HG03025 (cell line): ENCODE measurements at regions not wholly inside any gene's neighbourhood (a gene's known extent, or its start where the extent isn't known, plus 50 kb on each side); places are given as distances from the start of the nearest gene placed in this dataset.
A peak's percentile ranks its signal among the peaks of the same experiment; 100 is the strongest.
"Not testable (repeated sequence)": the region's sequence is repeated elsewhere in the genome, so short reads cannot be mapped to it uniquely, and the experiment has no call there.

Source experiments
- ATAC-seq: cut with Tn5 transposase; IDR thresholded peaks from one replicate; pipeline ENCODE4 v1.9.1; 2021; ENCODE audit warnings: mild to moderate bottlenecking, moderate library complexity; ENCODE audit not compliant: unreplicated experiment, low FRiP score

- ATAC-seq = no peak
Observed at GRCh38 chr1:117752661-117753060, 146.8 kb downstream of the TENT5C start.

- ATAC-seq = no peak
Observed at GRCh38 chr1:117753232-117753631, 147.4 kb downstream of the TENT5C start.

- ATAC-seq = no peak
Observed at GRCh38 chr1:117753652-117754051, 147.8 kb downstream of the TENT5C start.

- no peak for ATAC-seq
Observed at GRCh38 chr1:117754061-117754969, 148.5 kb downstream of the TENT5C start.

- ATAC-seq = no peak
Observed at GRCh38 chr1:117757668-117758067, 151.8 kb downstream of the TENT5C start.

- peak; percentile 72 for ATAC-seq
Observed at GRCh38 chr1:117758444-117759316, 152.8 kb downstream of the TENT5C start.

- no peak for ATAC-seq
Observed at GRCh38 chr1:117759535-117759934, 153.7 kb downstream of the TENT5C start.

- no peak for ATAC-seq
Observed at GRCh38 chr1:117760069-117760468, 154.2 kb downstream of the TENT5C start.

- no peak for ATAC-seq
Observed at GRCh38 chr1:117760485-117760884, 154.6 kb downstream of the TENT5C start.

- ATAC-seq = not testable (repeated sequence)
Observed at GRCh38 chr1:117767756-117768155, 161.7 kb downstream of the GDAP2 start.

GRCh38 chr1:117770981-117771531, 158.4 kb downstream of the GDAP2 start:
- ATAC-seq = no peak

- no peak for ATAC-seq
Observed at GRCh38 chr1:117779364-117779763, 150.1 kb downstream of the GDAP2 start.

- ATAC-seq = no peak
Observed at GRCh38 chr1:117780687-117781475, 148.5 kb downstream of the GDAP2 start.

- ATAC-seq = no peak
Observed at GRCh38 chr1:117782056-117782455, 147.4 kb downstream of the GDAP2 start.

GRCh38 chr1:117783606-117784396, 145.6 kb downstream of the GDAP2 start:
- no peak for ATAC-seq

GRCh38 chr1:117788014-117788413, 141.4 kb downstream of the GDAP2 start:
- ATAC-seq = no peak

- ATAC-seq = no peak
Observed at GRCh38 chr1:117793413-117793812, 136.0 kb downstream of the GDAP2 start.

GRCh38 chr1:117794073-117794472, 135.3 kb downstream of the GDAP2 start:
- ATAC-seq = no peak

GRCh38 chr1:117795190-117795589, 134.2 kb downstream of the GDAP2 start:
- ATAC-seq = no peak
